Posterior vena cava (tissue), 2 donors: ENCODE measurements at regions not wholly inside any gene's neighbourhood (a gene's known extent, or its start where the extent isn't known, plus 50 kb on each side); places are given as distances from the start of the nearest gene placed in this dataset.
"Not testable (repeated sequence)": the region's sequence is repeated elsewhere in the genome, so short reads cannot be mapped to it uniquely, and the experiment has no call there.

Experiments used
- DNase-seq: peaks from one replicate; pipeline ENCODE4 v3.0.0-alpha.2; 2020; ENCODE audit warnings: low spot score
- intact Hi-C, 2 donors: fragments of 100-400 bp; cut with DNase I; formaldehyde crosslinking; loops; one replicate each; pipeline versions ENCODE4 v1.14.1 to v1.14.2; 2022 to 2023
- donor health status: DM: yes; HTN: yes; CAD: no.
- donor health status: DM: yes; HTN: yes; CAD: no.

DNA sequence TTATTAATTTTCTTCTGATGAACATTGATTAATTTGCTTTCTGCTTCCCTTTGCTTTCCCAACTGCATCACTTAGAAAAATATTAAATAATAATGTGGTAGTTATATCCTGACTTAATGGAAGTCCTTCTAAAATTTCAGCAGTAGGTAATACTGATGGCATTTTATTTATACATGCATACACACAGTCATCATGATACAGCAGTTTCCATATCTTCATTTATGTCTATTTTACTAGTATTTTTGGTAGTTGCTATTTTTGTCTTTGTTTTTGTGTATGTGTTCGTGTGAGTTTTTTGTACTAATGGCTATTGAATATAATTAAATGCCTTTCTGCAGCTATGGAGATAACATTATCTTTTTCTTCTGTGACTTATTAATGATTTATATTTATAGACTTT is 484.7 kb upstream of the CNTN5 start:
- DNase-seq, result no peak
- intact Hi-C loops, result no loop called here

DNA sequence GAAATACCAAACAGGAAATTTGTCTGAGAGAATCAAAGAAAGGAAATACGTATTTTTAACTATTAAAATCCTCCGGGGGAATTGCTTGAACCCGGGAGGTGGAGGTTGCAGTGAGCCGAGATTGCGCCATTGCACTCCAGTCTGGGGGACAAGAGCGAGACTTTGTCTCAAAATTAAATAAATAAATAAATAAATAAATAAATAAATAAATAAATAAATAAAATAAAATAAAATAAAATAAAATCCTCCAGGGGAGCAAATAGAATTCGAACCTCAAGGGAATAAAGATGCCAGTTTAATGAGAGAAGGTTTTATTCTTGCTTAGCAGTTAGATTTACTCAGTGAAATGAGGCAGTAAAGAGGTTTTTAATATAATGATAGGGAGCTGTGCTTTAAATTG is 482.4 kb upstream of the CNTN5 start:
- intact Hi-C loops, DNase-seq: not testable (repeated sequence)

DNA sequence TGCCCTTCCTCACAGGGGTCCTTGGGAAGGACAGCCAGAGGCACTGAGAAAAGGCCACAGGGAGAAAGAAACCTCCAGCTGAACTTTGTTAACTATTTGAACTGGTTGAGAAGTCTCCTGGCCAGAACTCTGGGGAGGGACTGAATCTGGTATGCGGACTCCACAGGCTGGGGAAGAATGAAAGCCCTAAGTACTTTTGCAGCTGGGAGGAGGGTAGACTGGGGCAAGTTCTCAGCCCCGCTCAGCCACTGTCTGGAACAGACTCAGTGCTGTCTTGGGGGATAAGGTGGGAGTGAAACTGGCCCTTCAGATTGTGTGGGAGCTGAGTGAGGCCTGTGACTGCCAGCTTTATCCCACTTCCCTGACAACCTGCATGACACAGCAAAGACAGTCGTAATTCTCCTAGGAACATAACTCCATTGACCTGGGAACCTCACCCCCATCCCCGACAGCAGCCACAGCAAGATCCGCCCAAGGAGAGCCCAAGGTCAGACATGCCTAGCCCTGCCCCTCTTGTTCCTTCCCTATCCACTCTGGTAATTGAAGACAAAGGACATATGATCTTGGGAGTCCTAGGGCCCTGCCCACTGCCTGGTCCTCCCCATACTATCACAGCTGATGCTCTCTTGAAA is 475.1 kb upstream of the CNTN5 start:
- no peak for DNase-seq
- intact Hi-C loops, result no loop called here

DNA sequence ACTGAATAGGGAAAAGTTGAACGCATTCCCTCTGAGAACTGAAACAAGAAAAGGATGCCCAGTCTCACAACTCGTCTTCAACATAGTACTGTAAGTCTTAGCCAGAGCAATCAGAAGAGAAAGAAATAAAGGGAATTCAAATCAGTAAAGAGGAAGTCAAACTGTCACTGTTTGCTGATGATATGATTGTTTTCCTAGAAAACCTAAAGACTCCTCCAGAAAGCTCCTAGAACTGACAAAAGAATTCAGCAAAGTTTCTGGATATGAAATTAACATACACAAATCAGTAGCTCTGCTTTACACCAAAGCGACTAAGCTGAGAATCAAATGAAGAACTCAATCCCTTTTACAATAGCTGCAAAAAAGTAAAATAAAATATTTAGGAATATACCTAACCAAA is 471.2 kb upstream of the CNTN5 start:
- no peak for DNase-seq
- intact Hi-C loops, result no loop called here

DNA sequence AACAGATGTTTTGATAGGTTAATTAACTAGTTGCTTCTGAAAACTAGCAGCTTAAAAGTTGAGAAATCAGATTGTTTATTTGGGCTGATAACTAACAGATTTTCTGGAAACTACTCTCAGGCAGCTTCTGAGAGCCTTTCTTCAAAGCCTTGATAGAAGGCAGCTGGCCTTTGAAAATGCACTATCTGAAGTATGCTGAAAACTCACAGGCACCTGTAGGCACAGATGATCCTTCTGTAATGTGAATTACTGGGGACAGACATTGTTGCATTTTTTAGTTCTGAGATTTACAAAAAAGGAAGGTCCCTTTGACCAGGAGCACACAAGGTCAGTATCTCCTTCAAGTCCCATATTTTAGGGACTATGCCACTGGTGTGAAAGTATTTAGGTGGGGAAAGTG is 460.8 kb upstream of the CNTN5 start:
- intact Hi-C loops, result loop anchor here in 1 of 2 donors (10.0 kb wide), 1 partner anchor 65 kb away; no protein-coding TSS in a partner anchor
- no peak for DNase-seq

DNA sequence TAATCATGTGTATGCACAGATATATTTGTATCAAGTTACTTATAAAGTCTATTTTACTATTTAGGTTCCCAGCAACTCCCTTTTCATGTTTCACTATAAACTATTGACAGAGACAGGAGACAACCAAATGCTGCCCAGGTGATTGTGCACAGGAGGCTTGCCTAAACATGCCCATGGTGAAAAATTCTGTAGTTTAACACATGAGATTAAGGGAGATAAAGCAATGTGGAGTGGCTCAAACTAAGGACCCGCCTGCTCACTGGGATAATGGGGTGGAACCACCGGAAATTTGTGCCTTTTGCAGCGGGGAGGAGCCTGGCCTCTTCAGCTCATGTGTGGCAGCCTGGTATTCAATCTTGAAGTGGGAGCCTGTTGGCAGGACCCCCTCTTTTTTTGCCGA is 459.5 kb upstream of the CNTN5 start:
- DNase-seq, result no peak
- intact Hi-C loops, result loop anchor here in 1 of 2 donors (10.0 kb wide), 1 partner anchor 64 kb away; no protein-coding TSS in a partner anchor

DNA sequence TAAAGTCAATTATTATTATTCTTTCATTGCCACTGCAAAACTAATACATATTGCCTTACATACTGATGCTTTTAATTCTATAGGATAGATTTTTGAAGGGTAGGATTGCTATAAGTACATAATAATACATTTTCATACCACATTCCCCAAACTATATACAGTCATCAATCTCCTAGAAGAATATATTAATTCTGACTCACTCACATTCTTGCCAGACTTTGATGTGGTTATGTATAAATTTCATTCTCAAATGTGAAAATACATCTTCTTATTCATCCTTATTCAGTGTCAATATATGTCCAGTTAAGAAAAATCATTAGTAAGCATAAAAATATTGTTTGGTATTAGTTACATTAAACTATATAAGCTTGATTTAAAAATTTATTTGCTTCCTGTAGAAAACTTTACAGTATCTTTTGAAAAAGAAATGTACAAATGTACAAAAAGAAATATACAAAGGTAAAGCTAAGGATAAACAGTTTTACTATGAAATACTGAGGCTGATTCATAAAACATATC is 458.8 kb upstream of the CNTN5 start:
- intact Hi-C loops, result loop anchor here in 1 of 2 donors (10.0 kb wide), 1 partner anchor 63 kb away; no protein-coding TSS in a partner anchor
- no peak for DNase-seq

DNA sequence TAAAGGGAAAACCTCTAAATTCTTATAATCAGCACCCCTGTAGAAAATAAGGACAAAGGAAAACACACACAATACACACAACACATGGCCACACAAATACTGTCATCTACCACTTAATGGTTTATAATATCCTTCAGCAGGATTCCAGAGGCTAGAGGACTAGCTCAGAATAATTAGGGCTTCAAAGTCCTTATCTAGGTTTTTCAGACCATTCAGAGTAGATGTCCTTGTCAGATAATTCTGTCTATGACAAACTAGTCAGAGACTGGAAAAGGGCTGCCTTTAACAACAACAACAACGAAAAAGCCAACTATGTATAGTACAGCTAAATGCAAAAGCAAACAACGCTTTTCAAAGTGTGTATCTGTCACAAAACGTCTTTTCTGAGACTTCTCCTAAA is 456.5 kb upstream of the CNTN5 start:
- DNase-seq, result no peak
- intact Hi-C loops, result loop anchor here in 1 of 2 donors (10.0 kb wide), 1 partner anchor 61 kb away; no protein-coding TSS in a partner anchor

DNA sequence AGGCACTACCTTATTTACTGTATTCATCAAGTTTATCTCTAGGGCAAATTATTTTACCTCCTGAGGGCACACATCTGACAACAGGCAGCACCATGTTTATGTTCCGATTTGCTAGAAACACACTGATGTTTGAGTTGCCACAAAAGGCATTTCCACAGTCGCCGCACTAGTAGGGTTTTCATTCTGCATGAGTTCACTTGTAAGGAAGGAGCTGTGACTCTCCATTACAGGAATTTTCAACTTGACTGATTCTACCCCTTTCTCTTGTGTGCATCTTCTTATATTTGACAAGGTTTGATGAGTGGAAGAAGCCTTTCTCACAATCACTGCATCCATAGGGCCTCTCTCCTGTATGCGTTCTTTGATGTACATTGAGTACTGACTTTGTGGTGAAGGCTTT is 455.9 kb upstream of the CNTN5 start:
- no peak for DNase-seq
- intact Hi-C loops, result loop anchor here in 1 of 2 donors (10.0 kb wide), 1 partner anchor 60 kb away; no protein-coding TSS in a partner anchor

DNA sequence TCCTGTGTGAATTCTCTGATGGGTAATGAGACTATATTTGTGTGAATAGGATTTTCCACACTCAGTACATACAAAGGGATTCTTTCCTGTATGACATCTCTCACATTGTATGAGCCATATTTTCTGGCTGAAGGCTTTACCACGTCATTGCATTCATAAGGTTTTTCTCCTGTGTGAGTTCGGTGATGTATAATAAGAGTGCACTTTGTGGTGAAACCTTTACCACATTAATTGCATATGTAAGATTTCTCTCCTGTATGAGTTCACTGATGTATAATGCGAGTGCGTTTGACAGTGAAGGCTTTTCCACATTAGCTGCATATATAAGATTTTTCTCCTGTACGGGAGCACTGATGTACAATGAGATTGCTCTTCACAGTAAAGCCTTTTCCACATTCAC is 455.4 kb upstream of the CNTN5 start:
- intact Hi-C loops, result loop anchor here in 1 of 2 donors (10.0 kb wide), 1 partner anchor 59 kb away; no protein-coding TSS in a partner anchor
- no peak for DNase-seq

DNA sequence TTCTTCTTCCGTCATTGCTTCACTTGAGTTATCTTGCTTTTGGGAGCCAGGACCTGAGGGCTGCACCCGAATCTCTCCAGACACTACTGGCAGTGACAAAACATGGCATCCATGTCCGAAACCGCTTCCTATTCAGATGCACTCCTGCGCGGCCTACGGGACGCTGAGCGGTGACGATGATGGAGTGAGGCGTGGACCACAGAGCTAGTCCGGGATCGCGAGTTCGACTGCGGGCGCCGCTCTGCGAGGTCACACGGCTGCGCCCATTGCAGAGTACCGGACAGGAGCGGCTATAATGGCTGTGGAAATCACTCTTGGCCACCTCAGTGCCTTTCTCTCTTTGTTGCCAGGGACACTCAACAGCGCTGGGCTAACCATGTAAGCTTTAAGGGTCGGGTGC is 453.8 kb upstream of the CNTN5 start:
- intact Hi-C loops, result loop anchor here in 1 of 2 donors (10.0 kb wide), 1 partner anchor 58 kb away; no protein-coding TSS in a partner anchor
- no peak for DNase-seq

DNA sequence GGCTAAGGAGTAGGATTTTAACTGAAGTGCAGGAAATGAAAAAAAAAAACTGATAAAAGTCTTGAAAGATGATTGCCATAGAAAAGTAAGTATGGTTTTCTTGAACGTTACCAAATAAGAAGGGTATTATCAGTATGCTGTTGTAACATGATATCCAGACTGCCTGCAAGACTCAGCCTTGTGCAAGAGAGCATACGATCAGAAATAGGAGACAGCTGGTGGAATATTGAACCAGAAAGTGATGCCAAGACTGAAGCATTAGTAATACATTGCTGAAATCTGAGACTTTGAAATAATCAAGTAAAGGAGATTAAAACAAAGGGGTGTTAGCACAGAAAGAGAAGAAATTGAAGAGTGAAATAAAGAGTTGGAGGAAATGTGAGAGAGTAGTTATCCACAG is 452.7 kb upstream of the CNTN5 start:
- intact Hi-C loops, result loop anchor here in 1 of 2 donors (10.0 kb wide), 1 partner anchor 57 kb away; no protein-coding TSS in a partner anchor
- DNase-seq, result no peak

DNA sequence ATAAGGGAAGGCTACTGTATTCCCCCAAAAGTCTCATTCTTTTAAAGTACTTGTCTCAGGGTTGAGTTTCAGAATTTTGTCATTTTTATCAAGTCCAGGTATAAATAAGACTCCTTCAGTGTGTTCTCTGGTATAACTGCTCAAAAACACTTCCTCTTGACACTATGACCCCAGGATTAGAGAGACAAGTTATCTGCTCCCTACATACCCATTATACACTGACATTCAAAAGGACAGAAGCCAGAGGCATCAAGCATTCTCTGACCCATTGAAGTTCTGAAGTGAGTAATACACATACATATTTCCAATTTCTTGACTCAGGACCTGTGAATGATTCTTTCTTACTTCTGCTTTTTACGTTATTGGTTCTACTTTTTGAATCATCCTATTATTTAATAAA is 447.8 kb upstream of the CNTN5 start:
- intact Hi-C loops, result no loop called here
- no peak for DNase-seq

DNA sequence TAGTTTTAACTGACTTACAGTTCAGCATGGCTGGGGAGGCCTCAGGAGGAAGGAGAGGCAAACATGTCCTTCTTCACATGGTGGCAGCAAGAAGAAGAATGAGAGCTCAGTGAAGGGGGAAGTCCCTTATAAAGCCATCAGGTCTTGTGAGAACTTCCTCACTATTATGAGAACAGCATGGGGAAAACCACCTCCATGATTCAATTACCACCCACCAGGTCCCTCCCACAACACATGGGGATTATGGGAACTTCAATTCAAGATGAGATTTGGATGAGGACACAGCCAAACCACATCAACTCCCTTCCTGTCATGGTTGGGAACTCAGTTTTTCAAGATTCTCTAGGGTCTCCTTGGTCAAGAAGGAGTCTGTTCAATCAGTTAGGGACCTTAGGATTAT is 432.9 kb upstream of the CNTN5 start:
- intact Hi-C loops, result no loop called here
- DNase-seq, result no peak

DNA sequence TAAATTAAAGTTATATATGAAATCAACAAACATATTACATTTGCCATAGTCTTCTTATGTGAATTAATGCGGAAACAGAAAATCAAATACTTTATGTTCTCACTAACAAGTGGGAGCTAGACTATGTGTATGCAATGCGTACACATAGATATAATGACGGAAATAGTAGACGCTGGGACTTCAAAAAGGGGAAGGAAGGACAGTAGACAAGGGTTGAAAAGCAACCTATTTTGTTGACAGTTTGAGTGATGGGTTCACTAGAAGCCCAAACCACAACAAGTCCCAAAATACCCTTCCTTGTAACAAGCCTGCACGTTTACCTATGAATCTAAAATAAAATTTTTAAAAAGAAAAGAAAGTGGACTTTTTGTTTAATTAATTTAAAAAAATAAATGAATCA is 430.8 kb upstream of the CNTN5 start:
- intact Hi-C loops, result no loop called here
- DNase-seq, result no peak

DNA sequence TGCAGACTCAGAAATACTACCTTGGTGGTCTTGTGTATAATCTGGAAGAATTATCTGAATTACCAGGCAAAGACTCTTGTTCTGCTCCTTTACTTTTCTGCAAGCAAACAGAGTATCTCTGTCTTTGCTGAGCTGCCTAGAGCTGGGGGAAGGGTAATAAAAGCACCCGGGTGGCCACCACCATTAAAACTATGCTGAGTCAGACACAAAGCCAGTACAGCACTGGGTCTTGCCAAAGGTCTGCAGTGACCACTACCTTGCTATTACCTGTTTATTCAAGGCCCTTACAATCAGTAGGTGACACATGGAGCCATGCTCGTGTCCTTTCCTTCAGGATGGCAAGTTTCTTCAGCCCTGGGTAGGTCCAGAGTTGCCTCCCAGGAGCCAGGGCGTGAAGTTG is 420.6 kb upstream of the CNTN5 start:
- intact Hi-C loops, result no loop called here
- no peak for DNase-seq

DNA sequence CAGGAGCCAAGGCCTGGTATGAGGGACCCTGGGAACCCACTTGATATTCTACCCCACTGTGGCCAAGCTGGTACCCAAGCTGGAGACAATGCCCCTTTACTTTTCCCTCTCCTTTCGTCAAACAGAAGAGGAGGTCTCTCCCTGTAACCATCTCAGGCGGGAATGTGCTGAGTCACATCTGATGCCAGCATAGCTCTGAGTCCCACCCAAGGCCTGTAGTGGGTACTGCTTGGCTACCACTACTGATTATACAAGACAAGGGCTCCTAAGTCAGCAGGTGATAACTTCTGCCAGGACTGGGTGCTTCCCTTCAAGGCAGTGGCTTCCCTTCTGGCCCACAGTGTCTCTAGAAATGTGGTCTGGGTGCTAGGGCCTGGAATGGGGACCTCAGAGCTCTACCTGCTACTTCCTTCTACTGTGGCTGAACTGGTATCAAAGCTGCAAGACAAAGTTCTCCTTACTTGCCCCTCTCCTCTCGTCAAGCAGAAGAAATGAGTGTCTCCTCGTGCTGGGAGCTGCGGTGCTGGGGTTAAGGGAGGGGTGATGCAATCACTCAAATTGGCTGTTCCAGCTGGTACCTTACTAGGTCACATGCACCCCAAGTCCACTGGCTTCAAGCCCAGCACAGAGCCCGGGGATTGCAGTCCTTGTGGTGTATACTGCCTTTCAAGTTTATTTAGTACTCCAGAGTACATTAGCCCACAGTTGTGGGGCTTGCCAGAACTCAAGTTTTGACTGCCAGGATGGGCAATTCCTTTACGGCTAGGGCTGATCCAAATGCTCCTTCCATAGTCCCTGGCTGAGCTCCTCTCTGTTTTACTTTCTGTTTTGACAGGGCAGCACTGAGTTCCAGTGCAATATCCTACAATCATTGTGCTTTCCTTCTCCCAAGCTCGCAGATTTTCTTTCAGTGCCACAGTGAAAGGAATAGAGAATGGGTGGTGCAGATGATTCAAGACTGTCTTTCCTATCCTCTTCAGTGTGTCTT is 419.7 kb upstream of the CNTN5 start:
- intact Hi-C loops, result no loop called here
- no peak for DNase-seq

DNA sequence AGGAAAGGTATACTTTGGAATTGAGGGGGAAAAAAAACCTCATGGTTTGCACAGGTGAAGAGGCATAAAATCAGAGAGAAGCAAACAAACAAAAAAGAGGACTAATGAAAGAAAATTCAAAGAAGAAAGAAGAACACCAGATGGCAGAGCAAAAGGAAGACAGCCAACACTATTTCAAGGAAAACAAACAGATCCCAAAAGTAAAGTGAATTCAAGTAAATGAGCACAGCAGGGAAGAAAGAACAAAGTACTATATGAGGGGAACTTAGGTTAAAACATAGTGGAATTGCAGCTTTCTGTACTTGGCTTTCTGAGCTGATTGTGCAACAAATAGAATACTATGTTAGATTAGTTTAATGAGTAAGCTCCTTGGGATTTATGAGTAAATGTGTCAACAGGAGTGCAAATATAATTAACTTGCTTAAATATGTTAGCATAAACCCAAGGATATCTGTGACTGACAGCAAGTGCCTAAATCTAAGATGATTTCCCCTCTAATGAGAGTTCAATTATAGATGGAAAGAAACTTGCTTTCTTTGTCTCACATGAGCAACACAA is 404.6 kb upstream of the CNTN5 start:
- intact Hi-C loops, result loop anchor here in 1 of 2 donors (5.0 kb wide), 1 partner anchor 2001 kb away; no protein-coding TSS in a partner anchor
- no peak for DNase-seq

DNA sequence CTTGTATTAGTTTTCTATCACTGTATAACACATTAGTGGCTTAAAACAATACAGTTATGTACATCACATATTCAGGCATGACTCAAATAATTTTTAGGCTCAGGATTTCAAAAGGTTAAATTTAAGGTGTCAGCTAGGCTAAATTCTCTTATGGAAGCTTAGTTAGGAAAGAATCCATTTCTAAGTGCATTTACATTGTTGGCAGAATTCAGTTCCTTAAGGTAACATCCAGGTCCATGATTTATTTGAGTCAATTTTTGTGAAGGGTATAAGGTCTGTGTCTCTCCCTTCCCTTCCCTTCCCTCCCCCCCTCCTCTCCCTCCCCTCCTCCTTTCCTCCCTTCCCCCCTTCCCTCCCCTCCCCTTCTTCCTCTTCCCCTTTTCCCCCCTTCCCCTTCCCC is 399.0 kb upstream of the CNTN5 start:
- intact Hi-C loops, result loop anchor here in 1 of 2 donors (10.0 kb wide), 1 partner anchor 57 kb away; no protein-coding TSS in a partner anchor
- no peak for DNase-seq
